Stimulated activated CD4-positive, alpha-beta T cell treated with anti-CD3 and anti-CD28 coated beads, Interleukin-12 subunit alpha, Interleukin-12 subunit beta, amount 100 ng/mL, for 4 hours (primary cell): ENCODE measurements at regions not wholly inside any gene's neighbourhood (a gene's known extent, or its start where the extent isn't known, plus 50 kb on each side); places are given as distances from the start of the nearest gene placed in this dataset.

ENCODE experiments used
- DNase-seq: peaks from one replicate; pipeline ENCODE4 v3.0.0-alpha.2; 2020

GRCh38 chr13:104414771-104415170 lies 1348.6 kb upstream of the SLC10A2 start:
- DNase-seq: no peak

GRCh38 chr13:104414181-104414580 lies 1348.0 kb upstream of the SLC10A2 start:
- DNase-seq: no peak

GRCh38 chr13:104411141-104411765 lies 1345.0 kb upstream of the SLC10A2 start:
- no peak for DNase-seq

GRCh38 chr13:104408733-104409132 lies 1342.5 kb upstream of the SLC10A2 start:
- DNase-seq: no peak

GRCh38 chr13:104404325-104404724 lies 1338.1 kb upstream of the SLC10A2 start:
- DNase-seq: no peak

- DNase-seq: no peak
Measured at GRCh38 chr13:104389691-104390090, 1323.5 kb upstream of the SLC10A2 start.

GRCh38 chr13:104387510-104387909 lies 1321.3 kb upstream of the SLC10A2 start:
- no peak for DNase-seq

GRCh38 chr13:104385404-104385803 lies 1319.2 kb upstream of the SLC10A2 start:
- no peak for DNase-seq

- no peak for DNase-seq
Measured at GRCh38 chr13:104382951-104383350, 1316.7 kb upstream of the SLC10A2 start.

- DNase-seq: no peak
Measured at GRCh38 chr13:104376588-104376987, 1310.4 kb upstream of the SLC10A2 start.

GRCh38 chr13:104375614-104376013 lies 1309.4 kb upstream of the SLC10A2 start:
- DNase-seq: no peak

- no peak for DNase-seq
Measured at GRCh38 chr13:104372095-104372655, 1306.0 kb upstream of the SLC10A2 start.

- DNase-seq: no peak
Measured at GRCh38 chr13:104365430-104365829, 1299.2 kb upstream of the SLC10A2 start.

GRCh38 chr13:104357672-104358354 lies 1291.6 kb upstream of the SLC10A2 start:
- no peak for DNase-seq

- no peak for DNase-seq
Measured at GRCh38 chr13:104357174-104357573, 1291.0 kb upstream of the SLC10A2 start.

- no peak for DNase-seq
Measured at GRCh38 chr13:104355041-104355670, 1288.9 kb upstream of the SLC10A2 start.

- DNase-seq: no peak
Measured at GRCh38 chr13:104327211-104327610, 1261.0 kb upstream of the SLC10A2 start.

GRCh38 chr13:104326523-104326922 lies 1260.3 kb upstream of the SLC10A2 start:
- no peak for DNase-seq

GRCh38 chr13:104321756-104322155 lies 1255.5 kb upstream of the SLC10A2 start:
- DNase-seq: no peak

GRCh38 chr13:104320446-104320845 lies 1254.2 kb upstream of the SLC10A2 start:
- DNase-seq: no peak

- DNase-seq: no peak
Measured at GRCh38 chr13:104318121-104318520, 1251.9 kb upstream of the SLC10A2 start.

- no peak for DNase-seq
Measured at GRCh38 chr13:104315606-104316005, 1249.4 kb upstream of the SLC10A2 start.

GRCh38 chr13:104314926-104315535 lies 1248.8 kb upstream of the SLC10A2 start:
- no peak for DNase-seq

- no peak for DNase-seq
Measured at GRCh38 chr13:104314321-104314720, 1248.1 kb upstream of the SLC10A2 start.
